DMS79 (cell line): ENCODE measurements at regions not wholly inside any gene's neighbourhood (a gene's known extent, or its start where the extent isn't known, plus 50 kb on each side); places are given as distances from the start of the nearest gene placed in this dataset.
"Not testable (repeated sequence)": the region's sequence is repeated elsewhere in the genome, so short reads cannot be mapped to it uniquely, and the experiment has no call there.

Experiments
- DNase-seq: peaks from one replicate; lab custom pipeline; 2025; lab: John Stamatoyannopoulos, UW

GRCh38 chr14:40694023-40694422 is 912.7 kb upstream of the LRFN5 start:
- no peak for DNase-seq

DNA sequence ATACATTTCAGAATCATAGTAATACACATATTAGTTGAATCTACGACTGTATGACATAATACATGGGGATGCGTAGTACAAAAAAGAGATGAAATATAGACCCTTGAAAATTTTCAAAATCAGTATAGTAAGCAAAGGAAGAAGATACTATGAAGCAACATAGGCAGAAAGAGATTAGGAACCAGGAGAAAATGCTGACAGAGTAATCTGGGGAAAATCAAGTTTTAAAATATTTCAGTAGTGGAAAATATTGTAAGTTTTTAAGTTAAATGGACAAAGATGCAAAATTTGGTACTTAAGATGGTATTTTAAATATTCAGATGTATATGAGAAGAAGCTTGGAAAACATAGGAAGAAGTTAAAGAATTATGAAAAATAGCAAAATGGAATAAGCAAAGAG is 915.6 kb upstream of the LRFN5 start:
- DNase-seq, result no peak

DNA sequence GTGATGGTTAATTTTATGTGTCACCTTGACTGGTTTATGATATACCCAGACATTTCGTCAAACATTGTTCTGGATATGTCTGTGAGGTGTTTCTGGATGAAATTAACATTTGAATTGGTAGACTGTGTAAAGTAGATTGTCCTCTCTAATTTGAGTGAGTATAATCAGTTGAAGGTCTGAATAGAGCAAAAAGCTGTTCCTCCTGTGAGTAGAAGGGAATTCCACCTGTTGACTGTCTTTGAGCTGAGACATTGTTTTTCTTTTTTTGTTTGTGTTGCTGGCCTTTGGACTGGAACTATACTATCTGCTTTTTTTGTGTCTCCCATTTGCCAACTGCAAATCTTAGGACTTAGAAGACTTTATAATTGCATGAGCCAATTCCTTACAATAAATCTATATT is 920.9 kb upstream of the LRFN5 start:
- no peak for DNase-seq

DNA sequence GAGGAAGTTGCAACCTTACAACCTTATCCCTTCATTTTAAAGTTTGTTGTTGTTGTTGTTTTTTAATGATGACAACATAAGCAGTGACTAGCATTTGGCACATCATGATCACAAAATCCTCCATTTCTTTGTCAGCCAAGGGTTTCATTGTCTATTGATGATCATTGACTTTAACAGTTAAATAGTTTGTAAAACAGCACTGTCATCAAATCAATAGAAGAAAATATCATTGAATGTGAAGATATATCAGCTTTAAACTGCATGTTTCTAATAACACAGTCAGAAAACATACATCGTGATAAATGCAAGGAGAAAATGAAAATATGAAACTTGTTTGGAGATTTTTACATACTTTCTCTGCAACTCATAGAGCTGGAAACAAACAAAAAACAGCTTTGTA is 922.3 kb upstream of the LRFN5 start:
- DNase-seq, result no peak

DNA sequence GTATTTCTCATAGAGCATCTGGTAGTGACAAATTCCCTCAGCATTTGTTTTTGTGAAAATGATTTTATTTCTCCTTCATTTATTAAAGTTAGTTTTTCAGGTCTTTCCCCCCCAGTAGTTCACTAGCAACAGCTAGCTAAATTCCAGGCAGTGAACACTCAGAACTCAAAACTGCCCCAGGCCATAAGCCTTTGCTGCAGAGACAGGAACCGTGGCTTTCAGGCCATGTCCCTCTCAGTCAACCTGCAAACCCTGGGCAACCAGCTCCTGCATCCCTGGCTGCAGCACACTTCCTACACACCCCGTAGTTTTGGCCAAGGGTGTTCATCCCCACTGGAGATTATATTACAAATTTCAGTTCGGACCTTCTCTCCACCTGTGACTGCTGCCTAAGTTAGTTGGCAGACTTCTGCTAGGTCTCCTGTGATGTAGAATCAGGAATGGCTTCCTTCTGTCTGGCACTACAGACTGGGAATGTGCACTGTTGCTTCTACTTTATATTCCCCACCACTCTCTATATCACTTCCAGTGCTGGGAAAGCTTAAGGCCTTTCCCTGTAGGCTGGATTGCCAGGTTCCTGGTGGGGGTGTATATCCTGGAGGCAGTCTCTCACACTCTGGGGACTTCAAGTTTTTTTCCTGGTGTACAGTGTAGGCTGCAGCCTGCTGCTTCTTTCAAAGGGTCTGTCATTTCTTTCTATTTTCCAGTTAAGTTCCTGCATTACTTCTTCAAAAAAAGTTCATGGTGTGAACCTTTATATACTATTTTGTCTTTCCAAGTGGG is 924.4 kb upstream of the LRFN5 start:
- DNase-seq, result no peak

DNA sequence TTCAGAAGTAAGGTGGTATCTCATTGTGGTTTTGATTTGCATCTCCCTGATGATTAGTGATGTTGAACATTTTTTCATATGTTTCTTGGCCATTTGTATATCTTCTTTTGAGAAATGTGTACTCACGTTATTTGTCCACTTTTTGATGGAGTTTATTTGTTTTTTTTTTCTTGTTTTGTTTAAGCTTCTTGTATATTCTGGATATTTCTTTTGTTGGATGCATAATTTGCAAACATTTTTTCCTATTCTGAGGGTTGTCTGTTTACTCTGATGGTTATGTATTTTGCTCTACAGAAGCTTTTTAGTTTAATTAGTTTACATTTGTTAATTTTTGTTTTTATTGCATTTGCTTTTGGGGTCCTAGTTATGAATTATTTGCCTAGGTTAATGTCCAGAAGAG is 927.4 kb upstream of the LRFN5 start:
- no peak for DNase-seq

DNA sequence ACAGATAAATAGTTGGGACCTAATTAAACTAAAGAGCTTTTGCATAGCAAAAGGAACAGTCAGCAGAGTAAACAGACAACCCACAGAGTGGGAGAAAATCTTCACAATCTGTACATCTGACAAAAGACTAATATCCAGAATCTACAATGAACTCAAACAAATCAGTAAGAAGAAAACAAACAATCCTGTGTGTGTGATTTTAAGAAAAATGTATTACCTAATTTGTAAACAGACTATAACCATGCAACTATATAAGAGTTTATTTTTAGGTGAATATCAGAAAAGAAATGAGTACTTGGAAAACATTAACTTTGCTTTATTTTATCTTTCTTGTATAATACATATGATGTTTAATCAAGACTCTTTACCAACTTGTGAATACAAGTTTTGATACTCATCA is 929.5 kb upstream of the LRFN5 start:
- DNase-seq, result not testable (repeated sequence)

- DNase-seq, result no peak
Observed at GRCh38 chr14:40674502-40674901, 932.2 kb upstream of the LRFN5 start.

DNA sequence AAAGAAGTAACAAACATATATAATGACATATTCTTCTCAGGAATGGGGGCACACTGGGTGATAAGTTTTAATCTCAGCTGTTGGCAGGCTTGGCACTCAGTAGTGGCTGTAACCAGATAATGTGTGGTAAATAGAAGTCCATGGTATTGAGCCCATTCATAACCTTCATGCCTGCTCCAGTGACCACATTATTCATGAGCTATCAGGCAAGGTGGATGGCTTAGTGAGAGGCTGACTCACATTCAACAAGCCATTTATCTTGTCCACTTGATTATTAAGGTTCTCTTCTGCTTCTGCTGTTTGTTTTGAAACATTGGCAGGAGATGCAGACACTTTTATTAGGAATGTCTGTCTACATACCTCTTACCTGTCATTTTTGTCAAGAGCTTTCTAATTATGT is 950.4 kb upstream of the LRFN5 start:
- DNase-seq, result peak; percentile 47

- DNase-seq, result no peak
Observed at GRCh38 chr14:40652089-40652691, 954.5 kb upstream of the LRFN5 start.

DNA sequence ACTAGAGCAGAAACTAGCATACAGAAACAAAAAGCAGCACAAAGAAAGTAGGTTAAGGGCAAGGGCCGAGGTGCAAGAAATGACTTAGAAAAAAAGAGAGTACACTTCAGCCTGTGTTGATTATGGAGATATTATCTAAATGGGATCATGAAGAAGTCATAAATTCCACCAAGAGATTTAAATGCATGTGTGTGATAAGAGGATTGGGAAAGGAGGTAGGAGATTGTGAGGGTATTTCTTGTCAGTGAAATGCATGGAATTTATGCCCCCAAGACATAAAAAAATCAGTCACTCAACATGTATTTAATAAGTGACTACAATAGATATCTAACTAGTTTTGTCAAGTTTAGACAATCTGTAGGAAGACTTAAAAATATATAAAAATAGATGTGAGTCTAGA is 976.2 kb upstream of the LRFN5 start:
- DNase-seq, result no peak

GRCh38 chr14:40629551-40630137 is 977.0 kb upstream of the LRFN5 start:
- not testable (repeated sequence) for DNase-seq

DNA sequence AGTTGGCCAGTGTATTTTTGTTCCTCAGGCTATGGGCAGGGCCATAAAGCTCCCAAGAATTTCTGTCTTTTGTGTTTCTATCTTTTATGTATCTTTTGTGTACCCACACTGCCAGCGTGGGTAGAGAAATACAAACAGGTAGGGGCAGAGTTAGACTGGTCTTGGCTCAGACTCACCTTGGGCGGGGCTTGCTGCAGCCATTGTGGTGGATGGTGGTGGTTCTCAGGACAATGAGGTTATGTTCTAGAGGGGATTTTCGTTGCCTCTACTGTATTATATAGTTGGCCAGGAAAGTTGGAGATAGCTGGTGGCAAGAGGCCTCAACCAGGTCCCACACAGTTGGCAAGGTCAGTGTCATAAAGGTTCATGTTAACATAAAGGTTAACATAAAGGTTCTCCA is 977.5 kb upstream of the LRFN5 start:
- DNase-seq, result no peak

DNA sequence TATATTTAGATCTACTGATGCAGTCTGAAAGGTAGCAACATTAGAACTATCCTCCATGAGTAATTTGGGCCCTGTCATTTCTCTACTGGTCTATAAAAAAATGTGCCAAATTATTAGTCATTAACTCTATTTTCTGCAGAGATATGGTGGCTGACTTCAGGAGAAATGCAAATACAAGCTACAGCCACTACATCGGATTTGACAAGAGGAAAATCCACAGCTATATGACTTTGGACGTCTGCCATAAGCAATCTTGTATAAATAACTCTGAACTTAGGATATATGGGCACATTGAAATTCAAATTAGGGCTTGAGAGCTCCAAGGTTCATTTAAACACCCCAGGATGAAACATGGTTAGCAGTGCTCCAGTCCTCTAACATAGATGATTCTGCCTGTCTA is 983.0 kb upstream of the LRFN5 start:
- no peak for DNase-seq

GRCh38 chr14:40618225-40618898 is 988.3 kb upstream of the LRFN5 start:
- DNase-seq, result no peak

- DNase-seq, result no peak
Observed at GRCh38 chr14:40616579-40616978, 990.1 kb upstream of the LRFN5 start.

DNA sequence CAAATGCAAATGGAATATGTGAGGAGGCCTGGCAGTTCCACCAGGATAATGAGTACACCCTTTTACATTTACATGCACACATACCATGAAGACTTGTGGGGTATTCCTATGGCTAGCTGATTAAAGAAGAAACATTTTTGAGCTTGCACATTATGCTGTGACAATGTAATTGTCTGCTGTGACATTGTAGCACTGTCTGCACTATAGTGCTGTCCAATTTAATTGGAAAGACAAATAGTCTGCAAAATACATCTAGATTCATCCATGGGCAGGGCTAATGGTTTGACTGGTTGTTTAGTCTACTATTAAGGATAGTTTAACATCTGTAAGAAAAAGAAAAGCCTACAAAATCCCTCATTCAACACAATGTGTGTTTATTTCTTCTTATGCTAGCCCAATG is 1005.6 kb upstream of the LRFN5 start:
- no peak for DNase-seq

DNA sequence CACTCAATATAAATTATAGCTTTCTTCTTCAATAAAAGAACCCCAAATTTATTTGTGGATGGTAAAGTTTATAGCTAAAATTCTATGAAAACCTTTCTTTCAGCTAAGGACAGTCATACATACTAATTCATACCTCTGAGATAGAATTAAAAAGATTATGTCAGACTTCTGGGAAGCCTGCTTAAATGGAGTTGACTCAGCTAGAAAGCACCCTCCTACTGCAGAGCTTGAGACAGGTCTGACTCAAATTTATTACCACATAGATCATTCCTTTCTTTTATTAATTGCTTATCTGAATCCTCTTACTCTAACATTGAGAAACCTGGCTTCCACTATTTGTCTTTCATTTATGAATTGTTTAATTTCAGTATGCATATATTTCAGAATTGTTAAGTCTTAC is 1007.0 kb upstream of the LRFN5 start:
- DNase-seq, result no peak

- DNase-seq, result no peak
Observed at GRCh38 chr14:40581264-40581663, 1025.4 kb upstream of the LRFN5 start.

- no peak for DNase-seq
Observed at GRCh38 chr14:40576880-40577478, 1029.7 kb upstream of the LRFN5 start.

GRCh38 chr14:40574780-40575179 is 1031.9 kb upstream of the LRFN5 start:
- no peak for DNase-seq

- no peak for DNase-seq
Observed at GRCh38 chr14:40525314-40525713, 1081.4 kb upstream of the LRFN5 start.

- DNase-seq, result no peak
Observed at GRCh38 chr14:40523123-40523522, 1083.6 kb upstream of the LRFN5 start.
